A673 (cell line): ENCODE measurements at regions not wholly inside any gene's neighbourhood (a gene's known extent, or its start where the extent isn't known, plus 50 kb on each side); places are given as distances from the start of the nearest gene placed in this dataset.

Source experiments
- BruUV-seq: library from RNA; stranded (reverse); fragments of 400-500 nt; replicated peaks from 2 replicates; lab custom pipeline; 2021; lab: Mats Ljungman, UMichigan
- CTCF ChIA-PET: fragments of 300-600 bp; sonication (Branson Sonifier 250); formaldehyde crosslinking; loops from one replicate; lab custom pipeline; 2022; ENCODE audit warnings: antibody characterized with exemption; lab: Charles Lee
- POLR2A ChIA-PET: fragments of 300-600 bp; sonication (Branson Sonifier 250); formaldehyde crosslinking; loops from one replicate; lab custom pipeline; 2022; ENCODE audit warnings: antibody characterized with exemption; ENCODE audit not compliant: low non-redundant PET; lab: Charles Lee
- DNase-seq: peaks from one replicate; pipeline ENCODE4 v3.0.0-alpha.2; 2015; ENCODE audit warnings: low spot score
- H3K27ac ChIP-seq: fragments of 200-600 bp; sonication (generic); 2 replicates; pipeline ENCODE4 v1.5.1; 2016; ENCODE audit warnings: mixed run types, low read depth, mild to moderate bottlenecking, mixed read lengths, antibody characterized with exemption, low read length; ENCODE audit not compliant: poor library complexity, severe bottlenecking
- H3K27me3 ChIP-seq: fragments of 200-600 bp; sonication (generic); replicated peaks from 2 replicates; pipeline ENCODE4 v1.6.1; 2017; ENCODE audit warnings: mixed run types, low read depth, mild to moderate bottlenecking, mixed read lengths, antibody characterized with exemption, low read length; ENCODE audit not compliant: insufficient read depth, poor library complexity
- H3K36me3 ChIP-seq: fragments of 200-600 bp; sonication (generic); 2 replicates; pipeline ENCODE4 v1.6.1; 2016; ENCODE audit warnings: mixed run types, mild to moderate bottlenecking, mixed read lengths, antibody characterized with exemption, low read length; ENCODE audit not compliant: insufficient read depth, poor library complexity, severe bottlenecking
- H3K4me1 ChIP-seq: fragments of 200-600 bp; sonication (generic); 2 replicates; pipeline ENCODE4 v1.6.1; 2017; ENCODE audit warnings: mixed run types, mild to moderate bottlenecking, mixed read lengths, antibody characterized with exemption, low read length; ENCODE audit not compliant: insufficient read depth, poor library complexity, severe bottlenecking
- H3K4me3 ChIP-seq: fragments of 200-600 bp; sonication (generic); 2 replicates; pipeline ENCODE4 v1.5.1; 2016; ENCODE audit warnings: low read depth, mixed run types, mild to moderate bottlenecking, mixed read lengths, low read length; ENCODE audit not compliant: poor library complexity, severe bottlenecking
- H3K9me3 ChIP-seq: fragments of 200-600 bp; sonication (generic); 2 replicates; pipeline ENCODE4 v1.6.1; 2016; ENCODE audit warnings: mixed run types, low read depth, mild to moderate bottlenecking, mixed read lengths, antibody characterized with exemption, low read length; ENCODE audit not compliant: poor library complexity, severe bottlenecking
- EZH2 ChIP-seq: fragments of 200-600 bp; sonication (generic); IDR thresholded peaks from 2 replicates; pipeline ENCODE4 v1.6.1; 2017; ENCODE audit warnings: borderline replicate concordance, low read depth, mild to moderate bottlenecking, mixed read lengths, antibody characterized with exemption, low read length; ENCODE audit not compliant: poor library complexity, severe bottlenecking
- intact Hi-C: fragments of 100-400 bp; cut with micrococcal nuclease; formaldehyde crosslinking; loops from one replicate; pipeline ENCODE4 v1.10.0; 2022; ENCODE audit not compliant: unreplicated experiment
- TF ChIP-seq, protein P1 (sequence below): fragments of 300-800, 200-600 bp; sonication (generic); conservative IDR thresholded peaks from 2 replicates; pipeline ENCODE4 v1.5.1; 2017; ENCODE audit warnings: low read depth, mild to moderate bottlenecking, antibody characterized with exemption, low read length, moderate library complexity, mixed read lengths

DNA sequence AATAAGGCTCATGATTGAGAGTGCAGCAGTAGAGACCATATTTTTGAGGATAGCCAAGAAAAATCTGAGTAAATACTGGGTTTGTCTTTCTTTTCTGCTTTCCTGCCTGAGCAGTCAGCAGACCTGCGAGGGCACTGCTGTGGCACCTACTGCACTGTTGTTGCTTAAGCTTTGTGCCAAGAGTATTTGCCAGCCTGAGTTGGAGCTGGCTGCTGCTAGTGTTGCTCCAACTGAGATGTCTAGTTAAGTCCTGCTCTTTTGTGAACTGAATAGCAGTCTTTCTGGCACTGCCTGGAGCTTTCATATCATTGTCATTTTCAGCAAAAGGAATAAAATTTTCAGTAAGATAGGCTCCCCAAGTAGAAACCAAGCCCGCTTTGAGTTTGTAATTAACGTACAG, 214.5 kb upstream of the P2RY1 start:
- Histone ChIP-seq H3K36me3 (no peaks in the 10 kb centered on the region), H3K27ac (peak overlapping the region; percentile 80), H3K4me1 (peaks cover 45% of the 10 kb centered on the region), H3K27me3 (no peaks in the 10 kb centered on the region), H3K4me3 (no peak overlapping the region), H3K9me3 (no peaks in the 10 kb centered on the region)
- POLR2A ChIA-PET: no interaction called here
- no peak for DNase-seq
- CTCF ChIA-PET: no interaction called here
- intact Hi-C loops: no loop called here
- no peak for TF ChIP-seq EZH2
- TF ChIP-seq, protein P1, sequence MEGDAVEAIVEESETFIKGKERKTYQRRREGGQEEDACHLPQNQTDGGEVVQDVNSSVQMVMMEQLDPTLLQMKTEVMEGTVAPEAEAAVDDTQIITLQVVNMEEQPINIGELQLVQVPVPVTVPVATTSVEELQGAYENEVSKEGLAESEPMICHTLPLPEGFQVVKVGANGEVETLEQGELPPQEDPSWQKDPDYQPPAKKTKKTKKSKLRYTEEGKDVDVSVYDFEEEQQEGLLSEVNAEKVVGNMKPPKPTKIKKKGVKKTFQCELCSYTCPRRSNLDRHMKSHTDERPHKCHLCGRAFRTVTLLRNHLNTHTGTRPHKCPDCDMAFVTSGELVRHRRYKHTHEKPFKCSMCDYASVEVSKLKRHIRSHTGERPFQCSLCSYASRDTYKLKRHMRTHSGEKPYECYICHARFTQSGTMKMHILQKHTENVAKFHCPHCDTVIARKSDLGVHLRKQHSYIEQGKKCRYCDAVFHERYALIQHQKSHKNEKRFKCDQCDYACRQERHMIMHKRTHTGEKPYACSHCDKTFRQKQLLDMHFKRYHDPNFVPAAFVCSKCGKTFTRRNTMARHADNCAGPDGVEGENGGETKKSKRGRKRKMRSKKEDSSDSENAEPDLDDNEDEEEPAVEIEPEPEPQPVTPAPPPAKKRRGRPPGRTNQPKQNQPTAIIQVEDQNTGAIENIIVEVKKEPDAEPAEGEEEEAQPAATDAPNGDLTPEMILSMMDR: no peak
- no TSS peak for BruUV-seq

DNA sequence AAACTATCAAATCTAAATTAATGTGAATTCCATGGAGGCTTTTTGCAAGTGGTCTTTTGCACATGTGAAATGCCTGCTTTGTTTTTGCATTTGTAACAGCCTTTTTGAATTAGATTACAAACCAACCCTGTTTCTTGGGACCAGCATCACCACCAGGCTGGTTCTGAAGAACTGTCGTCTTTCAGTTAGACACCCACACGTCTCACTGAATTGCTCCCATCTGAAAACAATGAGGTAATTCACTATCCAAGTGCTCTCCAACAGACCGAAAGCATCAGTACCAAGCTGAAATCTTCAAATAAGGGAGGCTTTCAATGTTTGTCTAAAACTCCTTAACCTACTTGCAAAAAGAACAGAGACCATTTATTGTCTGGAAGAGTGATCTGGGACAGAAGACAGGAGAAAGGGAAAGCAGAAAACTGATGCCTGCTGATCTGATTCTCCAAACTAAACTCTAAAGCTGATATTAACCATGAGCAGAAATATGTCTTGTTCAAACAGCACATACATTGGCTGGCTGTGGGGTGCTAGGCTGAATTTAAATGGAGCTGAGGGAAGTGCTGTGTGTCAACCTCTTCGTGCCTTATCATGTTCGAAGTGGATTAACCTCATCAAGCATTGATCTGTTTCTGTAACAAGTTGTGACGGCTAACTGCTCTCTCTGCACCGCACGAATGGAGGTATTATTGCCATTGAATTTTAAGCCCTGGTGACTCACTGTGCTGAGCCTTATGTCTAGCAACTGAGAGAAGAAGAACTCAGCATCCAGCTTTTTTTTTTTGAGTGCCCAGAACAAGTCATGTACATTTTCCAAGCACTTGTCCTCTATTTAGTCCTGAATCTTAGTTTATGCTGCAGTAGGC, 213.7 kb upstream of the P2RY1 start:
- H3K27me3 ChIP-seq: no peaks in the 10 kb centered on the region
- BruUV-seq: no TSS peak
- no peaks in the 10 kb centered on the region for H3K9me3 ChIP-seq
- CTCF ChIA-PET: interaction anchor here (0.6 kb wide), 1 partner anchor 91 kb away, joined by 3 read pairs; no protein-coding TSS in a partner anchor
- H3K36me3 ChIP-seq: no peaks in the 10 kb centered on the region
- H3K27ac ChIP-seq: peak overlapping the region; percentile 80
- intact Hi-C loops: no loop called here
- TF ChIP-seq, protein P1: no peak
- no peak for TF ChIP-seq EZH2
- no peak overlapping the region for H3K4me3 ChIP-seq
- peaks cover 47% of the 10 kb centered on the region for H3K4me1 ChIP-seq
- POLR2A ChIA-PET: interaction anchor here (0.6 kb wide), 1 partner anchor 695 kb away, joined by 3 read pairs; no protein-coding TSS in a partner anchor
- peak; percentile 70 for DNase-seq

DNA sequence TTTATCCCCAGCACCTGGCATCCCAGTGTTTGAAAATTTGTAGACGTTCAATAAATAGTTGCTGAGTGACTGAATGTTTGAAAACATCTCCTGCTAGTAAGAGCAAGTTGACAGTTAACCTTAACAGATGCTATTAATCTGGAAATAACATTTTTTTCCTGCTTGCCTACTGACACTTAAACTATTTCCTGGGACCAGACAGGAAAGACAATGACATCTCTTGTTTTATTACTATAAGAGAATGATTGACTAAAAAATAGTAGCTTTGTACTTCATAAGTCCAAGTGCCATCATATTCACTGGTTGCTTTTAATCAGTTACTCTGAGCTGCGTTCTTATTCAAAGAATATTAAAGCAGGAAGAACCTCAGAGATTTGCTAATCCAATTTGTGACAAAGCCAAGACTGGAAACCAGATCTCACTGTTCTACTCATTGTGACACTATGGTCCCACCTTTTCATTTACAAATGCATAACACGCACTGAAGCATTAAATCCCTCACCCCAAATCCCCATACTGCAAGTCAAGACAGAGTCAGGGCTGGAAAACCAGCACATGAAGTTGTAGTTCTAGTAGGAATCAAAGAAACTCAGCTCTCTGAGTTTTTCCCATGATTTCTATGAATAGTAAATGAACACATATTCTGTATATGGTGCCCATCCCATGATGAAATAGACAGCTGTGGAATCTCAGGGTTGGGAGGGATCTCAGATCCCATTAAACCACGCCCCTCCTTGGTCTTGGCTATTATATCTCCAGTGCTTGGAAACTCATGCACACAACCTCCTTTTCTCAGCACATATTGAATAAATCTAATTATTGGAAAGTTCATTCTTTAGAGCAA, 212.7 kb upstream of the P2RY1 start:
- H3K27ac ChIP-seq: peak overlapping the region; percentile 80
- CTCF ChIA-PET: no interaction called here
- intact Hi-C loops: no loop called here

More for the DNA sequence above, 212.7 kb upstream of the P2RY1 start:
- peak overlapping the region; percentile 8 for H3K4me3 ChIP-seq
- BruUV-seq: no TSS peak
- H3K4me1 ChIP-seq: peaks cover 49% of the 10 kb centered on the region
- POLR2A ChIA-PET: no interaction called here
- H3K27me3 ChIP-seq: no peaks in the 10 kb centered on the region
- no peak for TF ChIP-seq EZH2
- TF ChIP-seq, protein P1: no peak
- H3K36me3 ChIP-seq: no peaks in the 10 kb centered on the region
- H3K9me3 ChIP-seq: no peaks in the 10 kb centered on the region
- peak; percentile 89 for DNase-seq
